Gastroesophageal sphincter (tissue), 4 donors: ENCODE measurements at regions not wholly inside any gene's neighbourhood (a gene's known extent, or its start where the extent isn't known, plus 50 kb on each side); places are given as distances from the start of the nearest gene placed in this dataset.
"Not testable (repeated sequence)": the region's sequence is repeated elsewhere in the genome, so short reads cannot be mapped to it uniquely, and the experiment has no call there.

Source experiments
- ATAC-seq: fragments of 150-250 bp; one replicate; pipeline ENCODE4 v1.9.1; 2016; ENCODE audit warnings: mild to moderate bottlenecking, moderate library complexity
- H3K27ac ChIP-seq, 4 donors: fragments of 200-600 bp; sonication (generic) in 3 of 4; 1 replicate in 3 of 4; 2 replicates in 1 of 4; pipeline ENCODE4 v1.5.1; 2016 to 2019
- H3K27me3 ChIP-seq: fragments of 200-600 bp; sonication (generic); one replicate; pipeline ENCODE4 v1.5.1; 2019
- H3K36me3 ChIP-seq, 2 donors: fragments of 200-600 bp; sonication (generic); one replicate each; pipeline ENCODE4 v1.5.1; 2019; ENCODE audit warnings: control low read depth in 1 of 2
- H3K4me1 ChIP-seq, 3 donors: fragments of 200-600 bp; sonication (generic); 1 replicate in 2 of 3; 2 replicates in 1 of 3; pipeline ENCODE4 v1.5.1; 2016 to 2019; ENCODE audit warnings: control low read depth in 2 of 3
- H3K4me3 ChIP-seq, 2 donors: fragments of 200-600 bp; sonication (generic); one replicate each; pipeline ENCODE4 v1.5.1; 2019; ENCODE audit warnings: mild to moderate bottlenecking in 1 of 2, moderate library complexity in 1 of 2
- H3K9me3 ChIP-seq, 3 donors: fragments of 200-600 bp; sonication (generic); one replicate each; pipeline ENCODE4 v1.5.1; 2017 to 2019; ENCODE audit warnings: control low read depth in 2 of 3
- EP300 ChIP-seq: sonication (generic); formaldehyde crosslinking; IDR thresholded peaks from one replicate; pipeline ENCODE4 v1.6.1; 2017; ENCODE audit warnings: antibody characterized with exemption, mild to moderate bottlenecking
- POLR2A ChIP-seq, 2 donors: fragments of 450-650 bp; IDR thresholded peaks; one replicate each; pipeline ENCODE4 v1.6.1; 2017; ENCODE audit warnings: antibody characterized with exemption in 2 of 2, mild to moderate bottlenecking in 2 of 2, moderate library complexity in 1 of 2
- POLR2AphosphoS5 ChIP-seq: sonication (generic); formaldehyde crosslinking; IDR thresholded peaks from one replicate; pipeline ENCODE4 v1.6.1; 2017; ENCODE audit warnings: antibody characterized with exemption
- whole genome bisulfite sequencing, 2 donors: methylation state at CpG; one replicate each; pipeline ENCODE4 v1.1.5; 2018; ENCODE audit warnings: low coverage in 1 of 2; 5-methylcytosine and 5-hydroxymethylcytosine counted together
- TF ChIP-seq, protein P1 (sequence below), 4 experiments: fragments of 200-600 bp in 2 of 4; fragments of 450-650 bp in 2 of 4; sonication (generic) in 1 of 4; IDR thresholded peaks; one replicate each; pipeline ENCODE4 v1.5.1; 2017 to 2019; ENCODE audit warnings: antibody characterized with exemption in 4 of 4, mild to moderate bottlenecking in 2 of 4, moderate library complexity in 2 of 4

DNA sequence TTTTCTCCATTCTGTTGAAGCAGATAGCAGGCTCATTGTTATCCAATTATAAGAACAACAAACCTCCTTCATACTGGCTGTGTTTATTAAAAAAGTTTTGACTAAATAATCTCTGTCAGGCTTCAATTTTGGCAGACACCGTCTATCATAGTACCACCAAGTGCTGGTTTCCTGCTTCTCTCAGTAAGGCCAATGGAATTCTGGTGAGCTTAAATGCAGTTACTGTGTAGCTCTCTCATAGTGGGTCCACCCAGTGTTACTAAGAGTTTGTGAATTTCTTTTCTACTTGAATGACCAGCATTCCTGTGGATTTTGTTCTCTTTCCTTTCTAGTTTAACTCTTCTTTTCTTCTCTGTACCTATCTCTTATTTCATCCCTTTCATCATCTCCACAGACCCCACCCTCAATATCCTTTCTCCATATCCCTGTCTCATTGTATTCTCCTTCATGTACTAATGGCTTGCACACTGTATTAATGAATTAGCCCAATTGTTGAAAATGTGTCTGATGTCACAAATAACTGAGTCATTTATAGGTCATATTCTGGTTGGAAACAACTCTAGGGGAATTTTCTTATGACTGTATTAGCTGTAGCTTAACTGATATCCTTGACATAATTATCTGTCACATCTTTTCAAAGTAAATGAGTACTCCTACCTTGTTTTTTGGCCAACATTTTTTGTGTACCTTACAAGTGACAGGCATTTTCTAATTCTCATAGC, 372.1 kb downstream of the FAT3 start:
- no peak for ATAC-seq
- Histone ChIP-seq H3K4me1 (no peaks in the 10 kb centered on the region), H3K27me3 (no peaks in the 10 kb centered on the region), H3K27ac (no peak overlapping the region), H3K4me3 (no peak overlapping the region), H3K36me3 (no peaks in the 10 kb centered on the region), H3K9me3 (no peaks in the 10 kb centered on the region)
- TF ChIP-seq POLR2A (IDR thresholded peaks at IDR 0.05): no peak
- TF ChIP-seq, protein P1, sequence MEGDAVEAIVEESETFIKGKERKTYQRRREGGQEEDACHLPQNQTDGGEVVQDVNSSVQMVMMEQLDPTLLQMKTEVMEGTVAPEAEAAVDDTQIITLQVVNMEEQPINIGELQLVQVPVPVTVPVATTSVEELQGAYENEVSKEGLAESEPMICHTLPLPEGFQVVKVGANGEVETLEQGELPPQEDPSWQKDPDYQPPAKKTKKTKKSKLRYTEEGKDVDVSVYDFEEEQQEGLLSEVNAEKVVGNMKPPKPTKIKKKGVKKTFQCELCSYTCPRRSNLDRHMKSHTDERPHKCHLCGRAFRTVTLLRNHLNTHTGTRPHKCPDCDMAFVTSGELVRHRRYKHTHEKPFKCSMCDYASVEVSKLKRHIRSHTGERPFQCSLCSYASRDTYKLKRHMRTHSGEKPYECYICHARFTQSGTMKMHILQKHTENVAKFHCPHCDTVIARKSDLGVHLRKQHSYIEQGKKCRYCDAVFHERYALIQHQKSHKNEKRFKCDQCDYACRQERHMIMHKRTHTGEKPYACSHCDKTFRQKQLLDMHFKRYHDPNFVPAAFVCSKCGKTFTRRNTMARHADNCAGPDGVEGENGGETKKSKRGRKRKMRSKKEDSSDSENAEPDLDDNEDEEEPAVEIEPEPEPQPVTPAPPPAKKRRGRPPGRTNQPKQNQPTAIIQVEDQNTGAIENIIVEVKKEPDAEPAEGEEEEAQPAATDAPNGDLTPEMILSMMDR (IDR thresholded peaks at IDR 0.05): no peak
- no peak for TF ChIP-seq POLR2AphosphoS5
- no peak for TF ChIP-seq EP300
- WGBS, 2 donors: 35 to 80% methylated on average over 1 of the region's 1 CpG

DNA sequence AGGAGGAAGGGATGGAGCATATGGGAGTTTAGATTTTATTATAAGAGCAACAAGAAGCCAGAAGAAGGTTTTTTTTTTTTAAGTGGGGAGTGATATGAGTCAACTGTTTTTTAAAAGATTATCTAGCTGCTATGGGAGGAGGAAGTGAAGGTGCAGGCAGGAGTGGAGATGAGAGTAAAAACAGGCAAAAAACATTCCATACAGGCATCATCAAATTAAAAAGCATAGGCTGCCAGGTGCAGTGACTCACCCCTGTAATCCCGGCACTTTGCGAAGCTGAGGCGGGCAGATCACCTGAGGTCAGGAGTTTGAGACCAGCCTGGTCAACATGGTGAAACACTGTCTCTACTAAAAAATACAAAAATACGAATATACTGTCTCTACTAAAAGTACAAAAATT, 368.4 kb upstream of the MTNR1B start:
- Histone ChIP-seq H3K27me3 (no peaks in the 10 kb centered on the region), H3K4me1 (no peaks in the 10 kb centered on the region), H3K9me3 (no peaks in the 10 kb centered on the region), H3K36me3 (no peaks in the 10 kb centered on the region), H3K27ac (no peak overlapping the region), H3K4me3 (no peak overlapping the region)
- no peak for TF ChIP-seq EP300
- TF ChIP-seq POLR2AphosphoS5: no peak
- no peak for TF ChIP-seq POLR2A (IDR thresholded peaks at IDR 0.05)
- TF ChIP-seq, protein P1 (IDR thresholded peaks at IDR 0.05): no peak
- WGBS, 2 donors: 75 to 93% methylated on average over 4 of the region's 4 CpGs
- ATAC-seq: no peak

DNA sequence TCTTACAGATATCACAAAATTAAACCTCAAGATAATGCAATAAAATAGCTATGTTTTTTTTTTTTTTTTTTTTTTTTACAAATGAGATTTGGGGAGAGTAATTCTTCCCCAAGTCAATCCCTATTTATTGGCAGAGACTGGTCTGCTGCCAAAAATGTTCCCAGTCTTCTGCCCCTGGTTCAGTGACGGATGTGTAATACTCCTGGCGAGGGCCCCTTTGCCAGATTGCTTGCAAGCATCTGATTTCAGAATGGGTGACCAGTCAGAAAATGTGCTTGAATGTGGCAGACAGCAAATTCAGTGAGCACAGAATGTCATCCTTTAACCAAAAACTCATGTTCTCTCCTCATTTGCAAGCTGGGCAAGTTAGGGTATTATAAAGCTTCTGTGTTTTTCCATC, 363.8 kb upstream of the MTNR1B start:
- ATAC-seq: no peak
- no peak for TF ChIP-seq EP300
- TF ChIP-seq POLR2AphosphoS5: no peak
- TF ChIP-seq, protein P1 (IDR thresholded peaks at IDR 0.05): no peak
- no peak for TF ChIP-seq POLR2A (IDR thresholded peaks at IDR 0.05)
- WGBS, 2 donors: 81% methylated on average over 2 of the region's 2 CpGs; no CpG with 5 or more reads in 1 of the 2 donors
- Histone ChIP-seq H3K27me3 (no peaks in the 10 kb centered on the region), H3K9me3 (no peaks in the 10 kb centered on the region), H3K27ac (no peak overlapping the region), H3K36me3 (no peaks in the 10 kb centered on the region), H3K4me1 (no peaks in the 10 kb centered on the region), H3K4me3 (no peak overlapping the region)

DNA sequence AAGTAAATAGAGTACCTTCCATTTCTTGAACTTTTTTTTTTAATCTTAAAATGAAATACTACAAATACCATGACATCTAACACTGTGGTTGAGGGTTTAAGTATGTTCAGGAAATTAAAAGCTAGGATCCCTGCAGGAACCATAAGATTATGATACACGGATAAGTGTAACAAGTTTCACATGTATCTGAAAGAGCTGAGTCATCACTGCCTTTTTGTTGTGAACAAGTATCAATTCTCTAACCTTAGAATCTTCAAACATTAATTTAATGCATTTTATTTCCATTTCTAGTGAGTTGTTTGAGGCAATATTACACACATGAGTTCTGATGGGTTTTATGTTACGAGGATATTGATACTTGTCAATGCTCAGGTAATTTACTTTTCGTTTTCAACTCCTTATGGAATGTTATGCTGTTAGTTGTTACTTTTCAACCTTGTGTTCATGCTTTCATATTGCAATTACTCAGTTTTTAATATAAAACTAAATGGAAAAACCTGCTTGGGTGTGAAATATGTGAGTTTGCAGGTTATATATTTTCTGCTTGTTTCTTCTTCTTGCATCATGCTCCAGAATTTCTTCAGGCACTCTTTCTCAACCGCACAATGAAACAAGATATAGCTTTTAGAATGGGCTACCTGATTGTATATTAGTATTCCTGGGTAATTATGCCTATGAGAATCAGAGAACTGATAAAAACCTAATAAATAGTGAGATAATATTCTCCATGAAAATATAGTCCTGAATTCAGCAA, 361.3 kb upstream of the MTNR1B start:
- Histone ChIP-seq H3K9me3 (no peaks in the 10 kb centered on the region), H3K27ac (no peak overlapping the region), H3K36me3 (no peaks in the 10 kb centered on the region), H3K4me3 (no peak overlapping the region), H3K27me3 (no peaks in the 10 kb centered on the region), H3K4me1 (no peaks in the 10 kb centered on the region)
- ATAC-seq: no peak
- 83 to 89% methylated on average over 4 of the region's 4 CpGs for WGBS, 2 donors
- TF ChIP-seq EP300 (no peak), POLR2A (IDR thresholded peaks at IDR 0.05) (no peak), POLR2AphosphoS5 (no peak)
- TF ChIP-seq, protein P1 (IDR thresholded peaks at IDR 0.05): no peak

DNA sequence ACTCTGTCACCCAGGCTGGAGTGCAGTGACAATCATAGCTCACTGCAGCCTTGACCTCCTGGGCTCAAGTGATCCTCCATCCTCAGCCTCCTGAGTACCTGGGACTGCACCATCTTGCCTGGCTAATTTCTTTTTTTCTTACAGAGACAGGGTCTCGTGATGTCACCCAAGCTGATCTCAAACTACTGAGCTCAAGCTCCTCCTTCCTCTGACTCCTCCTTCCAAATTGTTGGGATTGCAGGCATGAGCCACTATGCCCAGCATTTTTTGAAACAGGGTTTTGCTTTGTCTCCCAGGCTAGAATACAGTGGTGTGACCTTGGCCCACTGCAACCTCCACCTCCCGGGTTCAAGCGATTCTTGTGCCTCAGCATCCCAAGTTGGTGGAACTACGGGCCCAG, 358.3 kb upstream of the MTNR1B start:
- 96 to 100% methylated on average over 2 to 3 of the region's 4 CpGs for WGBS, 2 donors
- H3K9me3 ChIP-seq: no peaks in the 10 kb centered on the region
- H3K4me1 ChIP-seq: no peaks in the 10 kb centered on the region
- no peak overlapping the region for H3K4me3 ChIP-seq
- no peak overlapping the region for H3K27ac ChIP-seq
- H3K27me3 ChIP-seq: no peaks in the 10 kb centered on the region
- ATAC-seq: no peak
- TF ChIP-seq, protein P1 (IDR thresholded peaks at IDR 0.05): no peak
- TF ChIP-seq POLR2AphosphoS5 (no peak), EP300 (no peak), POLR2A (IDR thresholded peaks at IDR 0.05) (no peak)
- no peaks in the 10 kb centered on the region for H3K36me3 ChIP-seq

DNA sequence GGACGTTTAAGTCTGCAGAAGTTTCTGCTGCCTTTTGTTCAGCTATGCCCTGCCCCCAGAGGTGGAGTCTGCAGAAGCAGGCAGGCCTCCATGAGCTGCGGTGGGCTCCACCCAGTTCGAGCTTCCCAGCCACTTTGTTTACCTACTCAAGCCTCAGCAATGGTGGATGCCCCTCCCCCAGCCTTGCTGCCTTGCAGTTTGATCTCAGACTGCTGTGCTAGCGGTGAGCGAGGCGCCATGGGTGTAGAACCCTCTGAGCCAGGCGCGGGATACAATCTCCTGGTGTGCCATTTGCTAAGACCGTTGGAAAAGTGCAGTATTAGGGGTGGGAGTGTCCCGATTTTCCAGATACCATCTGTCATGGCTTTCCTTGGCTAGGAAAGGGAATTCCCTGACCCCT, 351.4 kb upstream of the MTNR1B start:
- not testable (repeated sequence) for H3K27ac ChIP-seq, H3K4me3 ChIP-seq, H3K36me3 ChIP-seq, H3K4me1 ChIP-seq, H3K27me3 ChIP-seq, ATAC-seq
- 100% methylated on average over 2 of the region's 10 CpGs; no CpG with 5 or more reads in 1 of the 2 donors for WGBS, 2 donors
- H3K9me3 ChIP-seq: peaks cover 0 to 12% (median 0%) of the 10 kb centered on the region in 3 donors
